ENCODE measurements at regions not wholly inside any gene's neighbourhood (a gene's known extent, or its start where the extent isn't known, plus 50 kb on each side); places are given as distances from the start of the nearest gene placed in this dataset.

- Histone ChIP-seq H3K4me3 (no peak overlapping the region), H3K36me3 (no peaks in the 10 kb centered on the region), H3K27me3 (no peaks in the 10 kb centered on the region), H3K4me1 (no peaks in the 10 kb centered on the region), H3K9me3 (no peaks in the 10 kb centered on the region), H3K27ac (replicated peaks in 1 of 4) (no peak overlapping the region)
- WGBS: 49% methylated on average over 4 of the region's 4 CpGs
- intact Hi-C loops (cut with DNase I): no loop called here
- TF ChIP-seq EP300 (IDR thresholded peaks at IDR 0.05) (no peak), POLR2A (IDR thresholded peaks at IDR 0.05; ENCODE audit: low read depth) (no peak), CTCF (IDR thresholded peaks at IDR 0.05) (no peak), POLR2AphosphoS5 (IDR thresholded peaks at IDR 0.05) (no peak)
- DNase-seq (ENCODE audit: extremely low spot score): no peak
These were observed 1713.0 kb upstream of the CDH9 start for GRCh38 chr5:28751396-28751795.

GRCh38 chr5:28750251-28750650, 1711.9 kb upstream of the CDH9 start:
- Histone ChIP-seq H3K27ac (replicated peaks in 1 of 4) (no peak overlapping the region), H3K27me3 (no peaks in the 10 kb centered on the region), H3K36me3 (no peaks in the 10 kb centered on the region), H3K4me1 (no peaks in the 10 kb centered on the region), H3K9me3 (no peaks in the 10 kb centered on the region), H3K4me3 (no peak overlapping the region)
- no peak for DNase-seq (ENCODE audit: extremely low spot score)
- TF ChIP-seq POLR2A (IDR thresholded peaks at IDR 0.05; ENCODE audit: low read depth) (no peak), POLR2AphosphoS5 (IDR thresholded peaks at IDR 0.05) (no peak), EP300 (IDR thresholded peaks at IDR 0.05) (no peak), CTCF (IDR thresholded peaks at IDR 0.05) (no peak)
- intact Hi-C loops (cut with DNase I): no loop called here

GRCh38 chr5:28748446-28748845, 1710.1 kb upstream of the CDH9 start:
- 76% methylated on average over 7 of the region's 7 CpGs for WGBS
- no peak overlapping the region for H3K4me3 ChIP-seq

GRCh38 chr5:28743716-28744110, 1705.3 kb upstream of the CDH9 start:
- no peak overlapping the region for H3K27ac ChIP-seq (replicated peaks in 1 of 4)
- TF ChIP-seq EP300 (IDR thresholded peaks at IDR 0.05) (no peak), CTCF (IDR thresholded peaks at IDR 0.05) (no peak), POLR2A (IDR thresholded peaks at IDR 0.05; ENCODE audit: low read depth) (no peak), POLR2AphosphoS5 (IDR thresholded peaks at IDR 0.05) (no peak)
- peaks cover 0 to 8% (median 2%) of the 10 kb centered on the region in 4 donors for H3K4me1 ChIP-seq
- intact Hi-C loops (cut with DNase I): no loop called here
- H3K4me3 ChIP-seq: no peak overlapping the region
- no peaks in the 10 kb centered on the region for H3K27me3 ChIP-seq
- no peaks in the 10 kb centered on the region for H3K9me3 ChIP-seq
- no peaks in the 10 kb centered on the region for H3K36me3 ChIP-seq
- no peak for DNase-seq (ENCODE audit: extremely low spot score)

More at GRCh38 chr5:28748446-28748845, 1710.1 kb upstream of the CDH9 start:
- Histone ChIP-seq H3K9me3 (no peaks in the 10 kb centered on the region), H3K36me3 (no peaks in the 10 kb centered on the region), H3K4me1 (peaks cover 0 to 2% (median 0%) of the 10 kb centered on the region in 4 donors), H3K27me3 (no peaks in the 10 kb centered on the region), H3K27ac (replicated peaks in 1 of 4) (no peak overlapping the region)
- TF ChIP-seq POLR2AphosphoS5 (IDR thresholded peaks at IDR 0.05) (no peak), CTCF (IDR thresholded peaks at IDR 0.05) (no peak), EP300 (IDR thresholded peaks at IDR 0.05) (no peak), POLR2A (IDR thresholded peaks at IDR 0.05; ENCODE audit: low read depth) (no peak)
- intact Hi-C loops (cut with DNase I): no loop called here
- no peak for DNase-seq (ENCODE audit: extremely low spot score)

- Histone ChIP-seq H3K4me1 (peaks cover 0 to 8% (median 2%) of the 10 kb centered on the region in 4 donors), H3K27me3 (no peaks in the 10 kb centered on the region), H3K4me3 (no peak overlapping the region), H3K36me3 (no peaks in the 10 kb centered on the region), H3K9me3 (no peaks in the 10 kb centered on the region), H3K27ac (replicated peaks in 1 of 4) (no peak overlapping the region)
- 11% methylated on average over 1 of the region's 1 CpG for WGBS
- no peak for TF ChIP-seq POLR2AphosphoS5 (IDR thresholded peaks at IDR 0.05)
- TF ChIP-seq EP300 (IDR thresholded peaks at IDR 0.05): no peak
- TF ChIP-seq POLR2A (IDR thresholded peaks at IDR 0.05; ENCODE audit: low read depth): no peak
- intact Hi-C loops (cut with DNase I): no loop called here
- no peak for DNase-seq (ENCODE audit: extremely low spot score)
These were observed 1704.8 kb upstream of the CDH9 start for GRCh38 chr5:28743025-28743715.
